Neural cell (in vitro differentiated cells): ENCODE measurements at regions not wholly inside any gene's neighbourhood (a gene's known extent, or its start where the extent isn't known, plus 50 kb on each side); places are given as distances from the start of the nearest gene placed in this dataset.

Experiments
- H2AFZ ChIP-seq: fragments of 200-600, 300-800 bp; sonication (generic), shearing (Covaris generic); 2 replicates; pipeline ENCODE4 v1.6.0; 2014; ENCODE audit warnings: low read depth, mild to moderate bottlenecking, antibody characterized with exemption, low read length, moderate library complexity
- H3F3A ChIP-seq: fragments of 200-600 bp; shearing (Covaris generic); 2 replicates; pipeline ENCODE4 v1.6.1; 2016; ENCODE audit warnings: mild to moderate bottlenecking, moderate library complexity, mixed read lengths, antibody characterized with exemption, low read length; ENCODE audit not compliant: insufficient read depth, poor library complexity, severe bottlenecking
- H3K27ac ChIP-seq: fragments of 200-600, 300-800 bp; sonication (generic), shearing (Covaris generic); 2 replicates; pipeline ENCODE4 v1.5.1; 2014; ENCODE audit warnings: mild to moderate bottlenecking, low read length, moderate library complexity
- H3K27me3 ChIP-seq: fragments of 300-800, 200-600 bp; sonication (generic), shearing (Covaris generic); 2 replicates; pipeline ENCODE4 v1.6.0; 2014; ENCODE audit warnings: mild to moderate bottlenecking, low read depth, low read length, moderate library complexity; ENCODE audit not compliant: insufficient read depth
- H3K36me3 ChIP-seq: fragments of 300-800, 200-600 bp; sonication (generic), shearing (Covaris generic); 2 replicates; pipeline ENCODE4 v1.5.1; 2014; ENCODE audit warnings: mild to moderate bottlenecking, antibody characterized with exemption, low read length, moderate library complexity; ENCODE audit not compliant: insufficient read depth
- H3K4me2 ChIP-seq: fragments of 300-800, 200-600 bp; sonication (generic), shearing (Covaris generic); 2 replicates; pipeline ENCODE4 v1.6.0; 2014; ENCODE audit warnings: mild to moderate bottlenecking, low read length
- H3K4me3 ChIP-seq: fragments of 300-800, 200-600 bp; sonication (generic), shearing (Covaris generic); 2 replicates; pipeline ENCODE4 v1.5.1; 2014; ENCODE audit warnings: mild to moderate bottlenecking, low read length, moderate library complexity
- H3K79me2 ChIP-seq: fragments of 200-600 bp; shearing (Covaris generic); replicated peaks from 2 replicates; pipeline ENCODE4 v1.6.0; 2014; ENCODE audit warnings: mild to moderate bottlenecking, low read length, moderate library complexity; ENCODE audit not compliant: insufficient read depth
- H3K9ac ChIP-seq: fragments of 300-800, 200-600 bp; sonication (generic), shearing (Covaris generic); 2 replicates; pipeline ENCODE4 v1.6.1; 2016; ENCODE audit warnings: mild to moderate bottlenecking, low read length, mixed read lengths
- H3K9me2 ChIP-seq: fragments of 200-600 bp; shearing (Covaris generic); 2 replicates; pipeline ENCODE4 v1.6.1; 2016; ENCODE audit warnings: mild to moderate bottlenecking, low read length, mixed read lengths; ENCODE audit not compliant: insufficient read depth
- H3K9me3 ChIP-seq: fragments of 200-600, 300-800 bp; sonication (generic), shearing (Covaris generic); 2 replicates; pipeline ENCODE4 v1.6.1; 2016; ENCODE audit warnings: mild to moderate bottlenecking, mixed run types, low read length, moderate library complexity, mixed read lengths
- H4K20me1 ChIP-seq: fragments of 200-600 bp; shearing (Covaris generic); 2 replicates; pipeline ENCODE4 v1.6.1; 2016; ENCODE audit warnings: mild to moderate bottlenecking, mixed run types; ENCODE audit not compliant: insufficient read depth
- CTCF ChIP-seq: fragments of 450-650 bp; IDR thresholded peaks from 2 replicates; pipeline ENCODE4 v1.5.1; 2014; ENCODE audit warnings: antibody characterized with exemption, mild to moderate bottlenecking, moderate library complexity; ENCODE audit not compliant: poor library complexity, severe bottlenecking
- EP300 ChIP-seq: fragments of 450-650 bp; conservative IDR thresholded peaks from 2 replicates; pipeline ENCODE4 v1.6.1; 2014; ENCODE audit warnings: antibody characterized with exemption, mild to moderate bottlenecking, moderate library complexity; ENCODE audit not compliant: poor library complexity, severe bottlenecking
- EZH2 ChIP-seq: fragments of 200-600, 300-800 bp; shearing (Covaris generic), sonication (generic); IDR thresholded peaks from 2 replicates; pipeline ENCODE4 v1.6.1; 2014; ENCODE audit warnings: antibody characterized with exemption, low read length, borderline replicate concordance, mild to moderate bottlenecking; ENCODE audit not compliant: insufficient read depth, poor library complexity, severe bottlenecking
- MXI1 ChIP-seq: fragments of 450-650 bp; conservative IDR thresholded peaks from 2 replicates; pipeline ENCODE4 v1.6.1; 2014; ENCODE audit warnings: antibody characterized with exemption, mild to moderate bottlenecking; ENCODE audit not compliant: poor library complexity, severe bottlenecking
- POLR2AphosphoS5 ChIP-seq: IDR thresholded peaks from 2 replicates; pipeline ENCODE4 v1.6.1; 2012
- REST ChIP-seq: IDR thresholded peaks from 2 replicates; pipeline ENCODE4 v1.6.1; 2012; ENCODE audit warnings: borderline replicate concordance
- SMC3 ChIP-seq: fragments of 450-650 bp; conservative IDR thresholded peaks from 2 replicates; pipeline ENCODE4 v1.6.1; 2014; ENCODE audit warnings: antibody characterized with exemption, mild to moderate bottlenecking, moderate library complexity; ENCODE audit not compliant: poor library complexity
- TAF1 ChIP-seq: IDR thresholded peaks from 2 replicates; pipeline ENCODE4 v1.6.1; 2012; ENCODE audit warnings: low read depth

GRCh38 chr10:3396116-3396515, 223.5 kb upstream of the PITRM1 start:
- H4K20me1 ChIP-seq = no peaks in the 10 kb centered on the region
- no peak overlapping the region for H2AFZ ChIP-seq
- no peaks in the 10 kb centered on the region for H3K27me3 ChIP-seq
- H3K4me3 ChIP-seq = no peak overlapping the region
- H3K9me2 ChIP-seq = no peaks in the 10 kb centered on the region
- TF ChIP-seq MXI1 (no peak), EZH2 (no peak), REST (no peak), POLR2AphosphoS5 (no peak), CTCF (no peak), TAF1 (no peak), EP300 (no peak), SMC3 (no peak)
- H3K27ac ChIP-seq = no peak overlapping the region
- H3K9me3 ChIP-seq = no peaks in the 10 kb centered on the region
- H3K9ac ChIP-seq = no peak overlapping the region
- no peaks in the 10 kb centered on the region for H3K36me3 ChIP-seq
- H3K79me2 ChIP-seq = no peaks in the 10 kb centered on the region
- H3F3A ChIP-seq = no peaks in the 10 kb centered on the region
- no peak overlapping the region for H3K4me2 ChIP-seq

- Histone ChIP-seq H3K9ac (no peak overlapping the region), H3K79me2 (no peaks in the 10 kb centered on the region)
- TF ChIP-seq CTCF (no peak), EZH2 (no peak)
Measured at GRCh38 chr10:3395458-3395861, 222.9 kb upstream of the PITRM1 start.

More at GRCh38 chr10:3395458-3395861, 222.9 kb upstream of the PITRM1 start:
- Histone ChIP-seq H3K27ac (no peak overlapping the region), H3K9me3 (no peaks in the 10 kb centered on the region), H3K4me2 (no peak overlapping the region), H3K4me3 (no peak overlapping the region), H3F3A (no peaks in the 10 kb centered on the region), H2AFZ (no peak overlapping the region), H3K27me3 (no peaks in the 10 kb centered on the region), H3K36me3 (no peaks in the 10 kb centered on the region), H3K9me2 (no peaks in the 10 kb centered on the region), H4K20me1 (no peaks in the 10 kb centered on the region)
